CD14-positive monocyte (primary cell): ENCODE measurements at regions not wholly inside any gene's neighbourhood (a gene's known extent, or its start where the extent isn't known, plus 50 kb on each side); places are given as distances from the start of the nearest gene placed in this dataset.

Experiments
- DNase-seq, 3 donors: peaks; one replicate each; pipeline ENCODE4 v3.0.0-alpha.2; 2011 to 2022
- H2AFZ ChIP-seq: 2 replicates; pipeline ENCODE4 v1.6.0; 2012; ENCODE audit warnings: mild to moderate bottlenecking, low read depth, low read length, inconsistent platforms; ENCODE audit not compliant: insufficient read depth, poor library complexity, severe bottlenecking
- H3K27ac ChIP-seq, 2 donors: 1 replicate in 1 of 2; 2 replicates in 1 of 2; pipeline ENCODE4 v1.5.1; 2012 to 2013; ENCODE audit warnings: low read length in 2 of 2, control low read depth in 1 of 2, inconsistent platforms in 1 of 2, low read depth in 1 of 2, mild to moderate bottlenecking in 1 of 2
- H3K27me3 ChIP-seq, 2 donors: one replicate each; pipeline versions ENCODE4 v1.6.0 to v1.6.1; 2011 to 2013; ENCODE audit warnings: low read length in 2 of 2; ENCODE audit not compliant: control insufficient read depth in 2 of 2, insufficient read depth in 2 of 2
- H3K36me3 ChIP-seq, 2 donors: replicated peaks in 1 of 2; 1 replicate in 1 of 2; 2 replicates in 1 of 2; pipeline versions ENCODE4 v1.5.1 to v1.6.1; 2012 to 2013; ENCODE audit warnings: low read length in 2 of 2, control low read depth in 1 of 2, inconsistent platforms in 1 of 2, mild to moderate bottlenecking in 1 of 2; ENCODE audit not compliant: insufficient read depth in 2 of 2, control insufficient read depth in 1 of 2
- H3K4me1 ChIP-seq, 2 donors: 1 replicate in 1 of 2; 2 replicates in 1 of 2; pipeline versions ENCODE4 v1.5.1 to v1.6.1; 2012 to 2013; ENCODE audit warnings: low read length in 2 of 2, control low read depth in 1 of 2, inconsistent platforms in 1 of 2, mild to moderate bottlenecking in 1 of 2, moderate library complexity in 1 of 2; ENCODE audit not compliant: insufficient read depth in 2 of 2, control insufficient read depth in 1 of 2
- H3K4me2 ChIP-seq: replicated peaks from 2 replicates; pipeline ENCODE3; 2012; ENCODE audit warnings: low read length, moderate library complexity, mild to moderate bottlenecking; ENCODE audit not compliant: poor library complexity, severe bottlenecking; ENCODE audit errors: extremely low read depth
- H3K4me3 ChIP-seq, 3 experiments: fragments of 200-600 bp in 1 of 3; sonication (generic) in 1 of 3; replicated peaks in 1 of 3; 1 replicate in 2 of 3; 2 replicates in 1 of 3; pipeline ENCODE4 v1.5.1; 2011 to 2013; ENCODE audit warnings: low read length in 3 of 3, mild to moderate bottlenecking in 3 of 3, control low read depth in 2 of 3, low read depth in 2 of 3, inconsistent platforms in 1 of 3, moderate library complexity in 1 of 3
- H3K79me2 ChIP-seq: 2 replicates; pipeline ENCODE4 v1.6.0; 2012; ENCODE audit warnings: mild to moderate bottlenecking, control low read depth, inconsistent platforms, low read length, moderate library complexity; ENCODE audit not compliant: insufficient read depth
- H3K9ac ChIP-seq: 2 replicates; pipeline ENCODE4 v1.6.0; 2017; ENCODE audit warnings: low read length, mild to moderate bottlenecking; ENCODE audit not compliant: insufficient read depth, poor library complexity, severe bottlenecking
- H3K9me3 ChIP-seq, 2 donors: replicated peaks in 1 of 2; 1 replicate in 1 of 2; 2 replicates in 1 of 2; pipeline versions ENCODE4 v1.5.1 to v1.6.1; 2012 to 2013; ENCODE audit warnings: low read length in 2 of 2, control low read depth in 1 of 2; ENCODE audit not compliant: control insufficient read depth in 1 of 2, insufficient read depth in 1 of 2
- H4K20me1 ChIP-seq: 2 replicates; pipeline ENCODE4 v1.6.0; 2012; ENCODE audit warnings: mild to moderate bottlenecking, low read length, control low read depth, moderate library complexity; ENCODE audit not compliant: insufficient read depth
- H3K27ac Mint-ChIP-seq, 7 donors: one replicate each; pipeline ENCODE4 v1.8.0; 2020; ENCODE audit warnings: mild to moderate bottlenecking in 7 of 7, mixed read lengths in 7 of 7, moderate library complexity in 6 of 7, inconsistent platforms in 2 of 7
- H3K27me3 Mint-ChIP-seq, 3 donors: one replicate each; pipeline ENCODE4 v1.8.0; 2021 to 2022; ENCODE audit warnings: low read depth in 3 of 3, mild to moderate bottlenecking in 3 of 3, mixed read lengths in 3 of 3, moderate library complexity in 3 of 3, inconsistent platforms in 1 of 3
- H3K36me3 Mint-ChIP-seq, 2 donors: one replicate each; pipeline ENCODE4 v1.8.0; 2020; ENCODE audit warnings: mixed read lengths in 2 of 2, inconsistent platforms in 1 of 2, mild to moderate bottlenecking in 1 of 2
- H3K4me1 Mint-ChIP-seq: one replicate; pipeline ENCODE4 v1.8.0; 2020; ENCODE audit warnings: mild to moderate bottlenecking, mixed read lengths
- H3K4me3 Mint-ChIP-seq, 2 donors: one replicate each; pipeline ENCODE4 v1.8.0; 2020; ENCODE audit warnings: mild to moderate bottlenecking in 2 of 2, mixed read lengths in 2 of 2, moderate library complexity in 1 of 2
- H3K9me3 Mint-ChIP-seq, 7 donors: one replicate each; pipeline ENCODE4 v1.8.0; 2020 to 2022; ENCODE audit warnings: mixed read lengths in 7 of 7, mild to moderate bottlenecking in 6 of 7, moderate library complexity in 6 of 7, inconsistent platforms in 2 of 7
- CTCF ChIP-seq: fragments of 200-600 bp; IDR thresholded peaks from one replicate; pipeline ENCODE4 v1.8.0; 2022; ENCODE audit warnings: antibody characterized with exemption, mild to moderate bottlenecking
- WGBS: methylation state at CpG from one replicate; pipeline ENCODE4 v1.1.5; 2013; ENCODE audit warnings: missing lambda C conversion rate; ENCODE audit not compliant: insufficient coverage; 5-methylcytosine and 5-hydroxymethylcytosine counted together
- intact Hi-C, 2 donors: fragments of 100-400 bp; cut with micrococcal nuclease; formaldehyde crosslinking; loops; one replicate each; pipeline versions ENCODE4 v1.15.0 to v1.15.1; 2023

- no peak for TF ChIP-seq CTCF
- no peak for DNase-seq
- Histone ChIP-seq H3K36me3 (no peaks in the 10 kb centered on the region), H3K4me3 (no peak overlapping the region), H3K27me3 (no peaks in the 10 kb centered on the region), H3K9me3 (no peaks in the 10 kb centered on the region), H3K9ac (no peak overlapping the region), H4K20me1 (no peaks in the 10 kb centered on the region), H3K4me1 (no peaks in the 10 kb centered on the region), H3K4me2 (no peak overlapping the region), H3K27ac (no peak overlapping the region), H2AFZ (no peak overlapping the region), H3K79me2 (no peaks in the 10 kb centered on the region)
- Mint-ChIP-seq H3K27me3 (no peaks in the 10 kb centered on the region), H3K36me3 (no peaks in the 10 kb centered on the region), H3K4me3 (no peak overlapping the region), H3K27ac (no peak overlapping the region), H3K4me1 (no peaks in the 10 kb centered on the region), H3K9me3 (peaks cover 0 to 2% (median 0%) of the 10 kb centered on the region in 7 donors)
- WGBS = no CpG with 5 or more reads among the region's 2 CpGs
- intact Hi-C loops = no loop called here
Observed at GRCh38 chr5:51053361-51053760, 329.9 kb upstream of the ISL1 start.

- intact Hi-C loops = no loop called here
- TF ChIP-seq CTCF = no peak
- Mint-ChIP-seq H3K36me3 (no peaks in the 10 kb centered on the region), H3K27me3 (peaks cover 0 to 2% (median 0%) of the 10 kb centered on the region in 3 donors), H3K4me3 (no peak overlapping the region), H3K9me3 (peaks cover 7 to 24% (median 13%) of the 10 kb centered on the region in 7 donors), H3K4me1 (no peaks in the 10 kb centered on the region), H3K27ac (no peak overlapping the region)
- H4K20me1 ChIP-seq = no peaks in the 10 kb centered on the region
- DNase-seq = no peak
- H2AFZ ChIP-seq = no peak overlapping the region
- no CpG with 5 or more reads among the region's 5 CpGs for WGBS
- H3K4me2 ChIP-seq = no peak overlapping the region
- no peaks in the 10 kb centered on the region for H3K36me3 ChIP-seq
- H3K27me3 ChIP-seq = no peaks in the 10 kb centered on the region
- H3K9ac ChIP-seq = no peak overlapping the region
- H3K9me3 ChIP-seq = peaks cover 12 to 23% of the 10 kb centered on the region in 2 donors
- H3K4me1 ChIP-seq = no peaks in the 10 kb centered on the region
- H3K4me3 ChIP-seq = no peak overlapping the region
- no peak overlapping the region for H3K27ac ChIP-seq
- H3K79me2 ChIP-seq = no peaks in the 10 kb centered on the region
Observed at GRCh38 chr5:51060953-51061352, 322.3 kb upstream of the ISL1 start.
